Type B pancreatic cell (in vitro differentiated cells): ENCODE measurements at regions not wholly inside any gene's neighbourhood (a gene's known extent, or its start where the extent isn't known, plus 50 kb on each side); places are given as distances from the start of the nearest gene placed in this dataset.

Source experiments
- DNase-seq: peaks from one replicate; pipeline ENCODE4 v3.0.0; 2021; ENCODE audit warnings: mixed read lengths; ENCODE audit not compliant: unreplicated experiment; ENCODE audit errors: extremely low spot score
- H3K27ac Mint-ChIP-seq: 2 replicates; pipeline ENCODE4 v1.8.0; 2021; ENCODE audit warnings: mild to moderate bottlenecking, mixed read lengths
- H3K27me3 Mint-ChIP-seq: 2 replicates; pipeline ENCODE4 v1.8.0; 2021; ENCODE audit warnings: mixed read lengths
- H3K36me3 Mint-ChIP-seq: 2 replicates; pipeline ENCODE4 v1.8.0; 2021; ENCODE audit warnings: mixed read lengths
- H3K4me1 Mint-ChIP-seq: one replicate; pipeline ENCODE4 v1.8.0; 2021; ENCODE audit warnings: mixed read lengths; ENCODE audit not compliant: unreplicated experiment
- H3K4me3 Mint-ChIP-seq: 2 replicates; pipeline ENCODE4 v1.8.0; 2021; ENCODE audit warnings: mild to moderate bottlenecking, mixed read lengths
- H3K9me3 Mint-ChIP-seq: 2 replicates; pipeline ENCODE4 v1.8.0; 2021; ENCODE audit warnings: mixed read lengths
- TF ChIP-seq, protein P1 (sequence below): fragments of 200-600 bp; sonication (generic); conservative IDR thresholded peaks from 2 replicates; pipeline ENCODE4 v1.5.0; 2021; ENCODE audit warnings: antibody characterized with exemption, mild to moderate bottlenecking

DNA sequence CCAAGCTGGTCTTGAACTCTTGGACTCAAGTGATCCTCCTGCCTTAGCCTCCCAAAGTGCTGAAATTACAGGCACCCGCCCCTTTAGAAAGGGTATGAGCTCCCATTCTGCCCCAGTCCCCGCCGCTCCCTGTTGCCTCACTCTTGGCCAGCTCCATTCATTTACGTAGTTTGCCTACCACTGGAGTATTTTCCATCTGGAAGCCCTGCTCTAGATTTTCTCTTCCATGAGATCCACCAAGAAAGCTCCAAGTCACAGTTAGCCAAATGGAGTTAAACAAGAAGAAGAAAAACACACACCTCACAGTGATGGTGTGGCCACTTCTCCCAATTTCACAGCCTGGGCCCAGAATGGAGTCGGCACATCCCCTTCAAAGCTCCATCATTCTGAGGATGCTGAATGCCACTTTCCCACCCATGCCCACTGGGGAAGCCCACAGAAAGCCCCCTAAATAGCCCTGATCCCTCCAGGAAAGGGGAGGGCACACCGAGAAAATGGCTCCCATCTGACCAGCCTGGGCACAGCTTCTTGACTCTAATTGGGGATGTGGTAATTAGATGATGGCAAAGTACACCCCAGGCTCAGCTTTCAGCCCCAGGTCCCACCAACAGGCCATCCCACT lies 381.2 kb downstream of the MN1 start:
- H3K4me3 Mint-ChIP-seq, result no peak overlapping the region
- H3K27ac Mint-ChIP-seq, result no peak overlapping the region
- no peaks in the 10 kb centered on the region for H3K36me3 Mint-ChIP-seq
- TF ChIP-seq, protein P1, sequence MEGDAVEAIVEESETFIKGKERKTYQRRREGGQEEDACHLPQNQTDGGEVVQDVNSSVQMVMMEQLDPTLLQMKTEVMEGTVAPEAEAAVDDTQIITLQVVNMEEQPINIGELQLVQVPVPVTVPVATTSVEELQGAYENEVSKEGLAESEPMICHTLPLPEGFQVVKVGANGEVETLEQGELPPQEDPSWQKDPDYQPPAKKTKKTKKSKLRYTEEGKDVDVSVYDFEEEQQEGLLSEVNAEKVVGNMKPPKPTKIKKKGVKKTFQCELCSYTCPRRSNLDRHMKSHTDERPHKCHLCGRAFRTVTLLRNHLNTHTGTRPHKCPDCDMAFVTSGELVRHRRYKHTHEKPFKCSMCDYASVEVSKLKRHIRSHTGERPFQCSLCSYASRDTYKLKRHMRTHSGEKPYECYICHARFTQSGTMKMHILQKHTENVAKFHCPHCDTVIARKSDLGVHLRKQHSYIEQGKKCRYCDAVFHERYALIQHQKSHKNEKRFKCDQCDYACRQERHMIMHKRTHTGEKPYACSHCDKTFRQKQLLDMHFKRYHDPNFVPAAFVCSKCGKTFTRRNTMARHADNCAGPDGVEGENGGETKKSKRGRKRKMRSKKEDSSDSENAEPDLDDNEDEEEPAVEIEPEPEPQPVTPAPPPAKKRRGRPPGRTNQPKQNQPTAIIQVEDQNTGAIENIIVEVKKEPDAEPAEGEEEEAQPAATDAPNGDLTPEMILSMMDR, result no peak
- peaks cover 10% of the 10 kb centered on the region for H3K27me3 Mint-ChIP-seq
- H3K9me3 Mint-ChIP-seq, result peaks cover 5% of the 10 kb centered on the region
- DNase-seq, result no peak
- peaks cover 21% of the 10 kb centered on the region for H3K4me1 Mint-ChIP-seq

DNA sequence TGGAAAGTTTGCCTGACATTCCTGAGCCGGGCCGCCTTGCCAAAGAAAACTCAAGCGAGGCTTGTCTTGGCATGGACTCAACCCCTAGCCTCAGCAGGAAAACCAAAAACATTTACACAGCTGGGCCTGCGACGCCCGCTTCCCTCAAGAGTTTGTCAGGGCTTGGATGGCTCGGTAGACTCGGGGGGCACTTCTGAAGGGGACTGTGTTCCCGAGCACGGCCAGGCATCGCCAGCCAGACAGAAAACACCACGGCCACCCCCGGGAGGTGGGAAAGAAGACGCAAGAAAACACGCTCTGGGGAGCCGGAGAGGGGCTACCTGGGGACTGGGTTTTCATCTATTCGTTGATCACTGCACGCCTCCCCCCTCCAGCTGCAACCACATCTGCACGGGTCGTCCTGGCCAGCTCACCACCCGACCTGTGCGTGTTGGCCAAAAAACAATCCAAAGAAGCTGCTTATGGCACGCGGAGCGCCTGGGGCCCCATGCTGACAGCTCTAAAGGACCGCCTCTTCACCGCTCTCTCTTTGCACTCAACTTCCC lies 380.7 kb downstream of the MN1 start:
- Mint-ChIP-seq H3K27me3 (peaks cover 8% of the 10 kb centered on the region), H3K4me3 (no peak overlapping the region), H3K9me3 (peaks cover 5% of the 10 kb centered on the region), H3K27ac (no peak overlapping the region), H3K4me1 (peaks cover 20% of the 10 kb centered on the region), H3K36me3 (no peaks in the 10 kb centered on the region)
- TF ChIP-seq, protein P1, result no peak
- no peak for DNase-seq

DNA sequence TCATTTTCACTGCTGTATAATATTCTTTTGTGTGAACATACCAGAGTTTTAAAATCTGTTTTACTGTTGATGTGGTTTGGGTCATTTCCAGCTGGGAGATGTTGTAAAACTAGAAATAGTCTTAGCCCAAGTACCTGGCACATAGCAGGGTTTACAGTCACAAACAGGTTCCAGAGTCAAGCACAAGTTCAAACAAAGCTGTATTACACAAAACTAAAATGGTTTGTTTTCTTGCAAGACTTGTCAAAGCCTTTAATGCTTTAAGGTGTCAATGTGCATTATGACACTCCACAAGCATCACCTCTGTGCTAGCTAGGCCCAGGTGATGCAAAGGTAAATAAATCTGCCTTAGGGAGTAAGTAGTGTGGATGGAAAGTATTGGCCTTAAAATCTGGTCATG lies 379.1 kb downstream of the MN1 start:
- no peak overlapping the region for H3K4me3 Mint-ChIP-seq
- H3K36me3 Mint-ChIP-seq, result no peaks in the 10 kb centered on the region
- no peak overlapping the region for H3K27ac Mint-ChIP-seq
- peaks cover 5% of the 10 kb centered on the region for H3K9me3 Mint-ChIP-seq
- DNase-seq, result no peak
- TF ChIP-seq, protein P1, result no peak
- H3K4me1 Mint-ChIP-seq, result peaks cover 7% of the 10 kb centered on the region
- peaks cover 5% of the 10 kb centered on the region for H3K27me3 Mint-ChIP-seq

DNA sequence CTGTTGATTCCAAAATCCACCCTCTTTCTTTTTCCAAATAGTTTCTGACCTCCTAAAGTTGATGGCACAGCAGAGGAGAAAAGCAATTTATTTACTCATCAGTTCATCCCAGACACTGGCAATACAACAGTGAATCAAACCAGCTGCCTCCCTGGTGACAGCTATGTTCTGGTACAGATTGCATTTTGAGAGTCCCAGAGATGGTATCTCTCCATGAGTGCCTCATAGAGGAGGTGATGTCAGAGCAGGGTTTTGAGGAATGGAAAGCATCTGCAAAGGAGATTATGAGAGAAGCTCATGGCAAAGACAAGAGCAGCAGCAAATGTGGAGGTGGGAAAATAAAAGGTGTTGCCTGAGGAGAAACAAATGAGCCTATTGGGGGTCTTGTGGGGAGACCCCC lies 377.2 kb downstream of the MN1 start:
- H3K27ac Mint-ChIP-seq, result no peak overlapping the region
- no peaks in the 10 kb centered on the region for H3K36me3 Mint-ChIP-seq
- peaks cover 6% of the 10 kb centered on the region for H3K4me1 Mint-ChIP-seq
- no peak for DNase-seq
- no peak overlapping the region for H3K4me3 Mint-ChIP-seq
- peaks cover 5% of the 10 kb centered on the region for H3K9me3 Mint-ChIP-seq
- H3K27me3 Mint-ChIP-seq, result peaks cover 7% of the 10 kb centered on the region
- TF ChIP-seq, protein P1, result no peak

DNA sequence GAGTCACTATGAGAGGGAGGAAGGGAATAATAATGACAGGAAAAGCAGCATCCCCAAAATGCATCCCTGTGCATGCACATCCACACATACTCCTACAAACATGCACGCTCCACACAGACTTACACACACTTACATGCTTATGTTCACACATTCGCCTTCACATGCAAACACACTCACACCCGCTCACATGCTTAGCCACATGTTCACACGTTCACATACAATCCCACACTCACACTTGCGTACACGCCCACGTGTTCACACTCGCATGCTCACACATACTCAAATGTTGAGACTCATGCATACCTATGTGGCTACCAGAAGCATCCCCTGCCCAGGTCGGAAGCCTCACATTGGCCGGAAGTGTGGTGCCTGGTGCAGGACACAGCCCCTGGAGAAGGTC lies 372.1 kb downstream of the MN1 start:
- Mint-ChIP-seq H3K27ac (no peak overlapping the region), H3K36me3 (no peaks in the 10 kb centered on the region), H3K4me1 (no peaks in the 10 kb centered on the region), H3K4me3 (no peak overlapping the region), H3K27me3 (peaks cover 3% of the 10 kb centered on the region), H3K9me3 (peaks cover 1% of the 10 kb centered on the region)
- TF ChIP-seq, protein P1, result no peak
- no peak for DNase-seq
